ENCODE measurements at regions not wholly inside any gene's neighbourhood (a gene's known extent, or its start where the extent isn't known, plus 50 kb on each side); places are given as distances from the start of the nearest gene placed in this dataset.
A peak's percentile ranks its signal among the peaks of the same experiment; 100 is the strongest.

DNA sequence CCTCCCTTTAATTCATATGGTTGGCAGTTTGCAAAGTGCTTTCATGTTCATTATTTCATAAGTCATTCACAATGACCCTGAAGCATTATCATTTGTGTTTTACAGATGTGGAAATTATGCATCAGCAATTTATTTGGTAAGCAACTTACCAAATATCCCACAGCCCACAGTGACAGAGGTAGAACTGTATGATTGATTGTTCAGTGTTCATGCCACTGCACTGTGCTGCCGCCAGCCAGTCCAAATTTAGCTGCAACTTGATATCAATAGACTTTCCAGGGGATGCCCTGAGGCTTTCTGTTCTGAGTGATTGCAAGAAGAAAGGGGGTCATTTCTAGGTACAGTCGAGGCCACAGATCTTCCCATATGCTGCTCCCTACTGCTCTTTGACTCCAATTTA is 380.3 kb downstream of the PLPP3 start:
- POLR2A ChIA-PET = no interaction called here
- TF ChIP-seq MAFK (conservative IDR thresholded peaks at IDR 0.05 in 1 of 2, IDR thresholded peaks at IDR 0.05 in 1 of 2; ENCODE audit: low read length in 2 of 2) (peak in 1 of 2 experiments; percentile 42; a peak in 2 of 4 replicates), KLF16 (CRISPR knock-in tag; IDR thresholded peaks at IDR 0.05) (no peak)
- H3K4me2 ChIP-seq (ENCODE audit: low read depth, low read length) = no peak overlapping the region

DNA sequence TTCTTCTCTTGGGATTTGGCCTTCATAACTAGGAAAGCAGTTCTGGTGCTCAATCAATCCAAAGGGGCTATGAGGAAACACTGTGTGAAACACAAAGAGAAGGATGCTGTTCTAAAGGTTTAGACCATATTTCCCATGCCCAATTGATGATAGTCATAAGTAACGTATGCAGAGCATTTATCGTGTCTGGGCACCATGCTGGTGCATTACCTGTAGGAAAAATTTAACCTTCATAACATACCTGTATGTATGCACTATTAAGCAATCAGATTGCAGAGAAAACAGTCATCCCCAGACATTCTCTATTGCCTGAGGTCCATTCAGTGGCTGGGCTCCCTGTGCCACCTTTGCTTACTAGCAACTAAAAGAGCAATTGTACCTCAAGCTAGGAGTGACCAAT is 381.4 kb downstream of the PLPP3 start:
- CTCF ChIA-PET (ENCODE audit: low intra/inter-chr PET ratio, low total read pairs) = no interaction called here
- Histone ChIP-seq H4K20me1 (ENCODE audit: insufficient read depth, low read length) (no peaks in the 10 kb centered on the region), H2AFZ (ENCODE audit: low read length) (no peak overlapping the region), H3K4me1 (ENCODE audit: insufficient read depth, low read length) (no peaks in the 10 kb centered on the region; the same call in 1 of the 2 replicates), H3K9me3 (ENCODE audit: low read length) (no peaks in the 10 kb centered on the region), H3K79me2 (ENCODE audit: insufficient read depth, low read length) (no peaks in the 10 kb centered on the region), H3K9ac (ENCODE audit: insufficient read depth, low read depth, low read length) (no peak overlapping the region), H3K36me3 (replicated peaks in 1 of 2; ENCODE audit: control insufficient read depth in 1 of 2, insufficient read depth in 2 of 2, low read length in 2 of 2) (no peaks in the 10 kb centered on the region), H3K4me3 (replicated peaks in 1 of 3; ENCODE audit: insufficient read depth in 1 of 3, low read depth in 2 of 3, low read length in 3 of 3) (no peak overlapping the region), H3K27ac (ENCODE audit: extremely low read length, insufficient read depth, low read length) (no peak overlapping the region), H3K27me3 (ENCODE audit: control insufficient read depth in 1 of 2, insufficient read depth in 2 of 2, low read length in 2 of 2) (no peaks in the 10 kb centered on the region), H3K4me2 (ENCODE audit: low read depth, low read length) (no peak overlapping the region)
- intact Hi-C loops (cut with micrococcal nuclease; ENCODE audit: unreplicated experiment) (no loop called here), in situ Hi-C loops (cut with HindIII; ENCODE audit: extremely low pct_ligation_motif_present, low pct_unique_long_range_greater_than_20kb) (loop anchor here (10.0 kb wide), 1 partner anchor 307 kb away; no protein-coding TSS in a partner anchor)
- no TSS peak for BruUV-seq (replicated peaks)
- DNase-seq (ENCODE audit: low spot score) = no peak
- ATAC-seq = no peak
- POLR2A ChIA-PET = no interaction called here
- no peak for TF ChIP-seq SYNCRIP (IDR thresholded peaks at IDR 0.05; ENCODE audit: insufficient read depth, low read depth, low read length)
- TF ChIP-seq, protein P1, sequence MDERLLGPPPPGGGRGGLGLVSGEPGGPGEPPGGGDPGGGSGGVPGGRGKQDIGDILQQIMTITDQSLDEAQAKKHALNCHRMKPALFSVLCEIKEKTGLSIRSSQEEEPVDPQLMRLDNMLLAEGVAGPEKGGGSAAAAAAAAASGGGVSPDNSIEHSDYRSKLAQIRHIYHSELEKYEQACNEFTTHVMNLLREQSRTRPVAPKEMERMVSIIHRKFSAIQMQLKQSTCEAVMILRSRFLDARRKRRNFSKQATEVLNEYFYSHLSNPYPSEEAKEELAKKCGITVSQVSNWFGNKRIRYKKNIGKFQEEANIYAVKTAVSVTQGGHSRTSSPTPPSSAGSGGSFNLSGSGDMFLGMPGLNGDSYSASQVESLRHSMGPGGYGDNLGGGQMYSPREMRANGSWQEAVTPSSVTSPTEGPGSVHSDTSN (CRISPR knock-in tag; IDR thresholded peaks at IDR 0.05) = no peak
- no peak for TF ChIP-seq MXD4 (CRISPR knock-in tag; IDR thresholded peaks at IDR 0.05)
- no peak for TF ChIP-seq PHF8 (CRISPR knock-in tag; IDR thresholded peaks at IDR 0.05)
- no peak for TF ChIP-seq ZNF768 (CRISPR knock-in tag; IDR thresholded peaks at IDR 0.05)
- no peak for TF ChIP-seq RELA (CRISPR knock-in tag; IDR thresholded peaks at IDR 0.05)
- TF ChIP-seq, protein P2, sequence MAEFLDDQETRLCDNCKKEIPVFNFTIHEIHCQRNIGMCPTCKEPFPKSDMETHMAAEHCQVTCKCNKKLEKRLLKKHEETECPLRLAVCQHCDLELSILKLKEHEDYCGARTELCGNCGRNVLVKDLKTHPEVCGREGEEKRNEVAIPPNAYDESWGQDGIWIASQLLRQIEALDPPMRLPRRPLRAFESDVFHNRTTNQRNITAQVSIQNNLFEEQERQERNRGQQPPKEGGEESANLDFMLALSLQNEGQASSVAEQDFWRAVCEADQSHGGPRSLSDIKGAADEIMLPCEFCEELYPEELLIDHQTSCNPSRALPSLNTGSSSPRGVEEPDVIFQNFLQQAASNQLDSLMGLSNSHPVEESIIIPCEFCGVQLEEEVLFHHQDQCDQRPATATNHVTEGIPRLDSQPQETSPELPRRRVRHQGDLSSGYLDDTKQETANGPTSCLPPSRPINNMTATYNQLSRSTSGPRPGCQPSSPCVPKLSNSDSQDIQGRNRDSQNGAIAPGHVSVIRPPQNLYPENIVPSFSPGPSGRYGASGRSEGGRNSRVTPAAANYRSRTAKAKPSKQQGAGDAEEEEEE (CRISPR knock-in tag; IDR thresholded peaks at IDR 0.05; ENCODE audit: borderline replicate concordance) = no peak
- FAIRE-seq = no peak
- WGBS (ENCODE audit: low lambda C conversion rate) = 95% methylated on average over 2 of the region's 2 CpGs

More for the DNA sequence above, 380.3 kb downstream of the PLPP3 start:
- Histone ChIP-seq H3K36me3 (replicated peaks in 1 of 2; ENCODE audit: control insufficient read depth in 1 of 2, insufficient read depth in 2 of 2, low read length in 2 of 2) (no peaks in the 10 kb centered on the region), H3K27me3 (ENCODE audit: control insufficient read depth in 1 of 2, insufficient read depth in 2 of 2, low read length in 2 of 2) (no peaks in the 10 kb centered on the region), H3K27ac (ENCODE audit: extremely low read length, insufficient read depth, low read length) (no peak overlapping the region), H3K4me3 (replicated peaks in 1 of 3; ENCODE audit: insufficient read depth in 1 of 3, low read depth in 2 of 3, low read length in 3 of 3) (no peak overlapping the region), H2AFZ (ENCODE audit: low read length) (no peak overlapping the region), H3K4me1 (ENCODE audit: insufficient read depth, low read length) (no peaks in the 10 kb centered on the region; the same call in 1 of the 2 replicates), H3K9ac (ENCODE audit: insufficient read depth, low read depth, low read length) (no peak overlapping the region), H3K9me3 (ENCODE audit: low read length) (no peaks in the 10 kb centered on the region), H3K79me2 (ENCODE audit: insufficient read depth, low read length) (no peaks in the 10 kb centered on the region), H4K20me1 (ENCODE audit: insufficient read depth, low read length) (no peaks in the 10 kb centered on the region)
- no peak for FAIRE-seq
- intact Hi-C loops (cut with micrococcal nuclease; ENCODE audit: unreplicated experiment) = no loop called here
- no TSS peak for BruUV-seq (replicated peaks)
- CTCF ChIA-PET (ENCODE audit: low intra/inter-chr PET ratio, low total read pairs) = no interaction called here
- WGBS (ENCODE audit: low lambda C conversion rate) = 85% methylated on average over 2 of the region's 2 CpGs
- DNase-seq (ENCODE audit: low spot score) = no peak
- in situ Hi-C loops (cut with HindIII; ENCODE audit: extremely low pct_ligation_motif_present, low pct_unique_long_range_greater_than_20kb) = loop anchor here (10.0 kb wide), 1 partner anchor 306 kb away; no protein-coding TSS in a partner anchor
- ATAC-seq = no peak
